Neural progenitor cell (in vitro differentiated cells): ENCODE measurements at regions not wholly inside any gene's neighbourhood (a gene's known extent, or its start where the extent isn't known, plus 50 kb on each side); places are given as distances from the start of the nearest gene placed in this dataset.

ENCODE experiments used
- DNase-seq: peaks from one replicate; pipeline ENCODE4 v3.0.0-alpha.2; 2016; ENCODE audit warnings: low spot score
- H2AFZ ChIP-seq: fragments of 200-600 bp; sonication (generic); replicated peaks from 2 replicates; pipeline ENCODE4 v1.6.1; 2016; ENCODE audit warnings: antibody characterized with exemption
- H3F3A ChIP-seq: fragments of 200-600 bp; sonication (generic); 2 replicates; pipeline ENCODE4 v1.6.1; 2016; ENCODE audit warnings: antibody characterized with exemption, low read depth
- H3K27ac ChIP-seq: fragments of 200-600 bp; sonication (generic); 2 replicates; pipeline ENCODE4 v1.5.1; 2016; ENCODE audit warnings: mild to moderate bottlenecking
- H3K27me3 ChIP-seq: fragments of 200-600 bp; sonication (generic); 2 replicates; pipeline ENCODE4 v1.6.1; 2016; ENCODE audit warnings: mild to moderate bottlenecking, moderate library complexity
- H3K36me3 ChIP-seq: fragments of 200-600 bp; sonication (generic); 2 replicates; pipeline ENCODE4 v1.5.1; 2016
- H3K4me1 ChIP-seq: fragments of 200-600 bp; sonication (generic); 2 replicates; pipeline ENCODE4 v1.6.1; 2016; ENCODE audit warnings: mixed run types
- H3K4me2 ChIP-seq: fragments of 200-600 bp; sonication (generic); 2 replicates; pipeline ENCODE4 v1.6.1; 2016
- H3K4me3 ChIP-seq: fragments of 200-600 bp; sonication (generic); 2 replicates; pipeline ENCODE4 v1.5.1; 2016
- H3K79me2 ChIP-seq: fragments of 200-600 bp; sonication (generic); 2 replicates; pipeline ENCODE4 v1.6.1; 2016; ENCODE audit warnings: low read depth
- H3K9ac ChIP-seq: fragments of 200-600 bp; sonication (generic); 2 replicates; pipeline ENCODE4 v1.6.1; 2016
- H3K9me3 ChIP-seq: fragments of 200-600 bp; sonication (generic); 2 replicates; pipeline ENCODE4 v1.5.1; 2016; ENCODE audit warnings: low read depth
- H4K20me1 ChIP-seq: fragments of 200-600 bp; sonication (generic); 2 replicates; pipeline ENCODE4 v1.6.1; 2016; ENCODE audit warnings: low read depth
- H3K27ac Mint-ChIP-seq: 3 replicates; pipeline ENCODE4 v1.8.0; 2021; ENCODE audit warnings: mixed read lengths
- H3K27me3 Mint-ChIP-seq: 2 replicates; pipeline ENCODE4 v1.8.0; 2022; ENCODE audit warnings: low read depth, mild to moderate bottlenecking, inconsistent platforms, moderate library complexity, mixed read lengths; ENCODE audit not compliant: insufficient read depth
- H3K36me3 Mint-ChIP-seq: 3 replicates; pipeline ENCODE4 v1.8.0; 2021; ENCODE audit warnings: mixed read lengths
- H3K4me1 Mint-ChIP-seq: 3 replicates; pipeline ENCODE4 v1.8.0; 2021; ENCODE audit warnings: mixed read lengths
- H3K4me3 Mint-ChIP-seq: 3 replicates; pipeline ENCODE4 v1.8.0; 2021; ENCODE audit warnings: mild to moderate bottlenecking, moderate library complexity, mixed read lengths
- H3K9me3 Mint-ChIP-seq: 3 replicates; pipeline ENCODE4 v1.8.0; 2020; ENCODE audit warnings: mixed read lengths
- CTCF ChIP-seq: fragments of 200-600 bp; sonication (generic); IDR thresholded peaks from 2 replicates; pipeline ENCODE4 v1.5.1; 2017; ENCODE audit warnings: antibody characterized with exemption, mild to moderate bottlenecking
- EZH2 ChIP-seq: fragments of 200-600 bp; sonication (generic); IDR thresholded peaks from 2 replicates; pipeline ENCODE4 v1.6.1; 2017; ENCODE audit warnings: antibody characterized with exemption, mild to moderate bottlenecking, moderate library complexity
- EZH2phosphoT487 ChIP-seq: fragments of 200-600 bp; sonication (generic); IDR thresholded peaks from 2 replicates; pipeline ENCODE4 v1.6.1; 2017; ENCODE audit warnings: antibody characterized with exemption

GRCh38 chr2:15074319-15074718, 441.8 kb downstream of the LRATD1 start:
- H3K9me3 ChIP-seq: no peaks in the 10 kb centered on the region
- Mint-ChIP-seq H3K27me3 (no peaks in the 10 kb centered on the region), H3K4me1 (peaks cover 14% of the 10 kb centered on the region), H3K9me3 (no peaks in the 10 kb centered on the region), H3K36me3 (peaks cover 2% of the 10 kb centered on the region), H3K4me3 (no peak overlapping the region), H3K27ac (no peak overlapping the region)
- no peak overlapping the region for H3K9ac ChIP-seq
- TF ChIP-seq EZH2phosphoT487 (no peak), CTCF (no peak), EZH2 (no peak)
- H3K27me3 ChIP-seq: no peaks in the 10 kb centered on the region
- peaks cover under 1% of the 10 kb centered on the region for H3F3A ChIP-seq
- H3K27ac ChIP-seq: no peak overlapping the region
- H3K4me2 ChIP-seq: no peak overlapping the region
- peaks cover 5% of the 10 kb centered on the region for H3K4me1 ChIP-seq
- H3K4me3 ChIP-seq: no peak overlapping the region
- H3K36me3 ChIP-seq: no peaks in the 10 kb centered on the region
- H4K20me1 ChIP-seq: no peaks in the 10 kb centered on the region
- no peaks in the 10 kb centered on the region for H3K79me2 ChIP-seq
- no peak for DNase-seq
- no peak overlapping the region for H2AFZ ChIP-seq

- no peak for TF ChIP-seq CTCF
- no peak for TF ChIP-seq EZH2
- no peak for TF ChIP-seq EZH2phosphoT487
These were observed 442.5 kb downstream of the LRATD1 start for GRCh38 chr2:15074751-15075700.

GRCh38 chr2:15076668-15077067, 444.2 kb downstream of the LRATD1 start:
- Mint-ChIP-seq H3K27ac (no peak overlapping the region), H3K4me3 (no peak overlapping the region), H3K36me3 (no peaks in the 10 kb centered on the region)

More at GRCh38 chr2:15074751-15075700, 442.5 kb downstream of the LRATD1 start:
- no peaks in the 10 kb centered on the region for H3F3A ChIP-seq
- H3K27me3 ChIP-seq: no peaks in the 10 kb centered on the region
- H3K9ac ChIP-seq: no peak overlapping the region
- no peaks in the 10 kb centered on the region for H3K27me3 Mint-ChIP-seq
- peaks cover 2% of the 10 kb centered on the region for H3K36me3 Mint-ChIP-seq
- peaks cover 9% of the 10 kb centered on the region for H3K4me1 Mint-ChIP-seq
- H3K4me1 ChIP-seq: no peaks in the 10 kb centered on the region
- DNase-seq: no peak
- no peak overlapping the region for H3K4me2 ChIP-seq
- H3K9me3 ChIP-seq: no peaks in the 10 kb centered on the region
- H3K36me3 ChIP-seq: no peaks in the 10 kb centered on the region
- H3K4me3 ChIP-seq: no peak overlapping the region
- H3K27ac Mint-ChIP-seq: no peak overlapping the region
- H3K79me2 ChIP-seq: no peaks in the 10 kb centered on the region
- no peak overlapping the region for H3K4me3 Mint-ChIP-seq
- peaks cover 2% of the 10 kb centered on the region for H3K9me3 Mint-ChIP-seq
- H4K20me1 ChIP-seq: no peaks in the 10 kb centered on the region
- H2AFZ ChIP-seq: no peak overlapping the region
- no peak overlapping the region for H3K27ac ChIP-seq

More at GRCh38 chr2:15076668-15077067, 444.2 kb downstream of the LRATD1 start:
- no peaks in the 10 kb centered on the region for H3K9me3 ChIP-seq
- H3K27ac ChIP-seq: no peak overlapping the region
- no peak for TF ChIP-seq CTCF
- Mint-ChIP-seq H3K27me3 (no peaks in the 10 kb centered on the region), H3K9me3 (peaks cover 2% of the 10 kb centered on the region), H3K4me1 (peaks cover 5% of the 10 kb centered on the region)
- H4K20me1 ChIP-seq: no peaks in the 10 kb centered on the region
- H2AFZ ChIP-seq: no peak overlapping the region
- H3K9ac ChIP-seq: no peak overlapping the region
- H3K27me3 ChIP-seq: no peaks in the 10 kb centered on the region
- H3F3A ChIP-seq: no peaks in the 10 kb centered on the region
- H3K4me1 ChIP-seq: no peaks in the 10 kb centered on the region
- no peak overlapping the region for H3K4me3 ChIP-seq
- no peaks in the 10 kb centered on the region for H3K36me3 ChIP-seq
- H3K79me2 ChIP-seq: no peaks in the 10 kb centered on the region
- no peak overlapping the region for H3K4me2 ChIP-seq
- no peak for DNase-seq
